Mesendoderm (in vitro differentiated cells): ENCODE measurements at regions not wholly inside any gene's neighbourhood (a gene's known extent, or its start where the extent isn't known, plus 50 kb on each side); places are given as distances from the start of the nearest gene placed in this dataset.

Experiments used
- DNase-seq: peaks from one replicate; pipeline ENCODE4 v3.0.0; 2013
- H2AK5ac ChIP-seq: 2 replicates; pipeline ENCODE4 v1.6.1; 2013; ENCODE audit warnings: low read length, inconsistent platforms
- H2BK120ac ChIP-seq: 2 replicates; pipeline ENCODE4 v1.6.1; 2013; ENCODE audit warnings: low read depth, mild to moderate bottlenecking, low read length, moderate library complexity, mixed read lengths
- H2BK15ac ChIP-seq: replicated peaks from 2 replicates; pipeline ENCODE4 v1.6.1; 2013; ENCODE audit warnings: low read depth, mild to moderate bottlenecking, moderate library complexity
- H2BK5ac ChIP-seq: 2 replicates; pipeline ENCODE4 v1.6.1; 2013; ENCODE audit warnings: low read length, inconsistent platforms
- H3K18ac ChIP-seq: 2 replicates; pipeline ENCODE4 v1.6.1; 2013; ENCODE audit warnings: mild to moderate bottlenecking, low read length, mixed read lengths
- H3K23ac ChIP-seq: one replicate; pipeline ENCODE4 v1.6.1; 2013; ENCODE audit warnings: low read length
- H3K27ac ChIP-seq: 2 replicates; pipeline ENCODE4 v1.5.1; 2013; ENCODE audit warnings: low read depth, mild to moderate bottlenecking, inconsistent platforms, low read length, moderate library complexity
- H3K27me3 ChIP-seq: 2 replicates; pipeline ENCODE4 v1.6.1; 2013; ENCODE audit warnings: low read length, control low read depth, mild to moderate bottlenecking, inconsistent platforms; ENCODE audit not compliant: insufficient read depth, poor library complexity
- H3K36me3 ChIP-seq: 2 replicates; pipeline ENCODE4 v1.6.1; 2013; ENCODE audit warnings: low read length, inconsistent platforms; ENCODE audit not compliant: control insufficient read depth, insufficient read depth
- H3K4ac ChIP-seq: one replicate; pipeline ENCODE4 v1.6.1; 2013; ENCODE audit warnings: low read depth, mild to moderate bottlenecking, low read length, moderate library complexity
- H3K4me1 ChIP-seq: 2 replicates; pipeline ENCODE4 v1.6.1; 2013; ENCODE audit warnings: low read depth, low read length, inconsistent platforms; ENCODE audit not compliant: control insufficient read depth
- H3K4me2 ChIP-seq: 2 replicates; pipeline ENCODE4 v1.6.1; 2013; ENCODE audit warnings: low read length
- H3K4me3 ChIP-seq: 2 replicates; pipeline ENCODE4 v1.5.1; 2013; ENCODE audit warnings: mild to moderate bottlenecking, low read length
- H3K56ac ChIP-seq: one replicate; pipeline ENCODE4 v1.6.1; 2013; ENCODE audit warnings: low read length
- H3K79me1 ChIP-seq: 2 replicates; pipeline ENCODE4 v1.6.1; 2013; ENCODE audit warnings: low read length, inconsistent platforms
- H3K79me2 ChIP-seq: 2 replicates; pipeline ENCODE4 v1.6.1; 2013; ENCODE audit warnings: mild to moderate bottlenecking, low read length; ENCODE audit not compliant: control insufficient read depth, insufficient read depth
- H3K9ac ChIP-seq: 2 replicates; pipeline ENCODE4 v1.6.1; 2013; ENCODE audit warnings: low read length, inconsistent platforms
- H4K5ac ChIP-seq: one replicate; pipeline ENCODE4 v1.6.1; 2013; ENCODE audit warnings: low read length
- H4K8ac ChIP-seq: one replicate; pipeline ENCODE4 v1.6.1; 2013; ENCODE audit warnings: low read depth, mild to moderate bottlenecking, control low read depth, low read length, moderate library complexity
- WGBS: extraction: QIAGEN DNeasy Blood & Tissue Kit; methylation state at CpG from one replicate; pipeline ENCODE4 v1.1.7; 2013; ENCODE audit warnings: low lambda C conversion rate, missing lambda C conversion rate; ENCODE audit not compliant: insufficient coverage; ENCODE audit errors: extremely low coverage; 5-methylcytosine and 5-hydroxymethylcytosine counted together

DNA sequence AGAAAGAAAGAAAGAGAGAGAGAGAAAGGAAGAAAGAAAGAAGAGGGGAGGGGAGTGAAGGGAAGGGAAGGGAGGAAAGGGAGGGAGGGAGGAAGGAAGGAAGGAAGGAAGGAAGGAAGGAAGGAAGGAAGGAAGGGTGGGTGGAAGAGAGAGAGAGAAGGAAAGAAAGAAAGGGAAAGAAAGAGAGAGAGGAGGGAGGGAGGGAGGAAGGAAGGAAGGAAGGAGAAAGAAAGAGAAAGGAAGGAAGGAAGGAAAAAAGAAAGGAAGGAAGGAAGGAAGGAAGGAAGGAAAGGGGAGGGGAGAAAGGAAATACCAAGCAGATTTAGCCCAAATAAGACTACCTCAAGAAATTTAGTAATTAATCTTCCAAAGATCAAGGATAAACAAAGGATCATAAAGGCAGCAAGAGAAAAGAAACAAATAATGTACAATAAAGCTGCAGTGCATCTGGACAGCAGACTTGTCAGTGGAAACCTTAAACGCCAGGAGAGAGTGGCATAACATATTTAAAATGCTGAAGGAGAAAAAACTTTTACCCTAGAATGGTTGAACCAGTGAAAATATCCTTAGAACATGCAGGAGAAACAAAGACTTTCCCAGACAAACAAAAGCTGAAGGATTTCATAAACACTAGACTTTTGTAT lies 427.6 kb downstream of the TBL1XR1 start:
- Histone ChIP-seq H3K4me1 (no peaks in the 10 kb centered on the region), H3K79me2 (no peaks in the 10 kb centered on the region), H2BK5ac (no peak overlapping the region), H3K27me3 (no peaks in the 10 kb centered on the region), H3K36me3 (no peaks in the 10 kb centered on the region), H4K8ac (no peak overlapping the region), H3K79me1 (no peaks in the 10 kb centered on the region), H2BK15ac (no peak overlapping the region), H2AK5ac (no peak overlapping the region), H3K27ac (no peak overlapping the region), H4K5ac (no peak overlapping the region), H3K4me3 (no peak overlapping the region), H3K23ac (no peak overlapping the region), H2BK120ac (no peak overlapping the region), H3K18ac (no peak overlapping the region), H3K56ac (no peak overlapping the region), H3K4me2 (no peak overlapping the region), H3K9ac (no peak overlapping the region), H3K4ac (no peak overlapping the region)
- no CpG with 5 or more reads among the region's 1 CpG for WGBS
- DNase-seq = no peak

DNA sequence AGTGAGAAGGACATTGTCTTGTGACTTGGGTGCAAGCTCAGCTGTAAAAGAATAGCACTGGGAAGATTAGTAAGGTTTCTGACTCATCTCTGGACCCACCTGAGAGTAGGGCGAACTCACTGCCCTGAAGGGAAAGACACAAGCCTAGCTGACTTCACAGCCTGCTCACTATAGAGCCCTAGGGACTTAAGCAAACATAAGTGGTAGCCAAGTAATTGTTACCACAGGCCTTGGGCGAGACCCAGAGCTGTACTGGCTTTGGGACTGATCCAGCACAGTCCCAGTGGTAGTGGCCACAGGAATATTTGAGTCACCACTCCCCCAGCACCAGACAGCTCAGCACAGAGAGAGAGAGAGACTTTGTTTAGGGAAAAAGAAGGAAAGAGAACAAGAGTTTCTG lies 429.9 kb downstream of the TBL1XR1 start:
- Histone ChIP-seq H2BK120ac (no peak overlapping the region), H3K23ac (no peak overlapping the region), H3K27me3 (no peaks in the 10 kb centered on the region), H3K79me2 (no peaks in the 10 kb centered on the region), H2BK15ac (no peak overlapping the region), H3K18ac (no peak overlapping the region), H3K9ac (no peak overlapping the region), H3K36me3 (no peaks in the 10 kb centered on the region), H2BK5ac (no peak overlapping the region), H2AK5ac (no peak overlapping the region), H3K27ac (no peak overlapping the region), H3K4me1 (no peaks in the 10 kb centered on the region), H3K79me1 (no peaks in the 10 kb centered on the region), H3K4me3 (no peak overlapping the region), H3K56ac (no peak overlapping the region), H3K4ac (no peak overlapping the region), H4K8ac (no peak overlapping the region), H4K5ac (no peak overlapping the region), H3K4me2 (no peak overlapping the region)
- no CpG with 5 or more reads among the region's 2 CpGs for WGBS
- no peak for DNase-seq

DNA sequence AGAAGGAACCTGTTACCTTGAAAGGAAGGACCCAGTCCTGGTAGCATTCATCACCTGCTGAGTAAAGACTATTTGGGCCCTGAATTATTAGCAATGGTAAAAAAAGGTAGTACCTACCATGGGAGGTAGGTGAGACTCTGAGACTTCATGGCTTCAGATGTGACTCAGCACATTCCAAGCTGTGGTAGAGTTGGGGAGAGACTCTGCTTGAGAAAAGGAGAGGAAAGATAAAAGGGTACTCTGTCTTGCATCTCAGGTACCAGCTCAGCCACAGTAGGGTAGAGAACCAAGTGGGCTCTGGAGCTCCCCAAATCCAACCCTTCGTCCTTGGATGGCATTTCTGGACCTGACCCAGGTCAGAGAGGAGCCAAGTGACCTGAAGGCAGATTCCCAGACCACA lies 430.4 kb downstream of the TBL1XR1 start:
- H3K4ac ChIP-seq = no peak overlapping the region
- no peaks in the 10 kb centered on the region for H3K4me1 ChIP-seq
- no peak overlapping the region for H3K18ac ChIP-seq
- H3K9ac ChIP-seq = no peak overlapping the region
- no peak overlapping the region for H3K4me3 ChIP-seq
- H4K8ac ChIP-seq = no peak overlapping the region
- no peaks in the 10 kb centered on the region for H3K36me3 ChIP-seq
- H3K79me1 ChIP-seq = no peaks in the 10 kb centered on the region
- H3K27ac ChIP-seq = no peak overlapping the region
- no peak overlapping the region for H4K5ac ChIP-seq
- H2BK120ac ChIP-seq = no peak overlapping the region
- no peak overlapping the region for H3K23ac ChIP-seq
- no peak overlapping the region for H2AK5ac ChIP-seq
- H2BK5ac ChIP-seq = no peak overlapping the region
- no peak overlapping the region for H3K56ac ChIP-seq
- no peak overlapping the region for H2BK15ac ChIP-seq
- no peak overlapping the region for H3K4me2 ChIP-seq
- no CpG with 5 or more reads among the region's 1 CpG for WGBS
- DNase-seq = peak; percentile 31
- no peaks in the 10 kb centered on the region for H3K79me2 ChIP-seq
- H3K27me3 ChIP-seq = no peaks in the 10 kb centered on the region

DNA sequence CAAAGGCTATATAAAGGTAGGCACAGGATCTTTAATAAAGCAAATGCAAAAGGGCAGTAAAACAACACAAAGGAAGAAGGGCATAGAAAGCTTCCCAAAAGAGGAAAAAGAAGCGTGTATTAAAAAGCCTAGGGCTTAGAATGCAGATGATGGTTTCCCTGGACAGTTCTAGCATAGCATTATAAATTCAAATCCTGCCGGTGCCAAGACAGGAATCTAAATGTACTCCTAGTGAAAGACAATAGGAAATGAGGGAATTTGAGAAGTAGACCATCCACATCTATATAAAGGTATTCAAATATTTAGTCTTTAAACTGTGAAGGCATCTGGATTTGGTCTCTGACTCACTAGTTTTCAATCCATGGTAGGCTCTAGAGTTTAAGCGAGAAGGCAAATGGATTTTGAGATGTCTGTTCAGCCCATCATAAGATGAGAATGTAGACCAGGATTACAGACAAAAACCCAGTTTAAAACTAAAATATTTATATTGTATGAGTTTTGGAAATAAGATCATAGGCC lies 431.8 kb downstream of the TBL1XR1 start:
- Histone ChIP-seq H2BK120ac (no peak overlapping the region), H3K4ac (no peak overlapping the region), H2AK5ac (no peak overlapping the region), H2BK5ac (no peak overlapping the region), H2BK15ac (no peak overlapping the region), H3K79me1 (no peaks in the 10 kb centered on the region), H3K18ac (no peak overlapping the region), H3K9ac (no peak overlapping the region), H3K4me3 (no peak overlapping the region), H3K27ac (no peak overlapping the region), H3K79me2 (no peaks in the 10 kb centered on the region), H4K5ac (no peak overlapping the region), H3K36me3 (no peaks in the 10 kb centered on the region), H3K27me3 (no peaks in the 10 kb centered on the region), H3K56ac (no peak overlapping the region), H3K23ac (no peak overlapping the region), H3K4me2 (no peak overlapping the region), H3K4me1 (no peaks in the 10 kb centered on the region), H4K8ac (no peak overlapping the region)
- no peak for DNase-seq
- no CpG with 5 or more reads among the region's 3 CpGs for WGBS

DNA sequence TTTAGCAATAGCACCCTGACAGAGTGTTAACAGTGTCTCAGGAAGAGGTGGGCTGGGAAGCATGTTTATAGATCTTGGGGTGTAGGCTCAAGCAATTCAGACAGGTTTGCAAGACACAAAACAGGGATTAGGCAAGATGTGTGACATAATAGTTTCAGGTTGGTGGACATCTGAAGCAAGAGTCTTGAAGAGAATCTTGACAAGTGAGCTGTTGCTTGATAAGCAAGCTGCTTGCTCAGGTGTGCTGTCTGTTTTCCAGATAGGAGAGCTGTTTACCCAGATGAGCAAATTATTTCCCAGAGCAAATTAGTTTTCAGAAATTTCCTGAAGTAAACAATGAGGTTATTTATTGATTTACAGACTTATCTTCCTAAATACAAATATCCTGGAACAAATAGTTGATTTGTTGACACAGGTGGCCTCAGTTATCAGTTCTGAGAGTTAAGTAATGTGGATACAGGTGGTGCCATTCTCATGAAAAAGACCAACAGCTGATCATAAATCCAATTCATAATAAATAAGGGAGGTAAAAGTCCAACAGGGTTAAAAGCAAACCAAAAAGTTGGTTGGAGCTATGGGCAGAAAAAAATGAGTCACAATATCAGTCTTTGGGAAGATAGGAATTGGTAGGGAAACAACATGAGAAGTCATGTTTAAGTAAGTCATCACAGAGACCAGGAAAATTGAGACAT lies 437.3 kb downstream of the TBL1XR1 start:
- Histone ChIP-seq H3K23ac (no peak overlapping the region), H3K27ac (no peak overlapping the region), H3K4me2 (no peak overlapping the region), H3K36me3 (no peaks in the 10 kb centered on the region), H2AK5ac (no peak overlapping the region), H3K4me3 (no peak overlapping the region), H4K8ac (no peak overlapping the region), H2BK120ac (no peak overlapping the region), H3K9ac (no peak overlapping the region), H2BK15ac (no peak overlapping the region), H3K79me2 (no peaks in the 10 kb centered on the region), H3K27me3 (no peaks in the 10 kb centered on the region), H3K18ac (no peak overlapping the region), H2BK5ac (no peak overlapping the region), H4K5ac (no peak overlapping the region), H3K56ac (no peak overlapping the region), H3K4me1 (no peaks in the 10 kb centered on the region), H3K4ac (no peak overlapping the region), H3K79me1 (no peaks in the 10 kb centered on the region)
- no peak for DNase-seq

DNA sequence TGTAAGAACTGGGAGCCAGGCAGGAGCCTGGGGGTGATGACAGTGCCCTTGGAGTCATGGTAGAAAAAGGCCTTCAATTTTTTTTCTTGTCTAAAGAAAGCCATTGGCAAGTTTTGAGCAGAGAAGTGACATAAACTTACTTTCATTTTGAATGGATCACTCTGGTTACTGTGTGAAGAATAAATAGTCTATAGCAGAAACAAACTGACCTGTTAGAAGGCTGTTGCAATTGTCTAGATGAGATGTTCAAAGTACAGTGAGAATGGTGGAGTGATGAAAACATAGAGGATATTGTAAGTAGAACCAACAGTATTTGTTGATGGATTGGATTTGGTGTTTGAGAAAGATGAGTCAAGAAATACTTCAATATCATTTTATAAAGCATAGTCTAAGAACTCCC lies 439.9 kb downstream of the TBL1XR1 start:
- H3K18ac ChIP-seq = no peak overlapping the region

More for the DNA sequence above, 439.9 kb downstream of the TBL1XR1 start:
- Histone ChIP-seq H3K9ac (no peak overlapping the region), H2BK5ac (no peak overlapping the region), H3K4me3 (no peak overlapping the region), H3K27me3 (no peaks in the 10 kb centered on the region), H3K23ac (no peak overlapping the region), H3K4ac (no peak overlapping the region), H3K4me2 (no peak overlapping the region), H2AK5ac (no peak overlapping the region), H3K27ac (no peak overlapping the region), H3K79me2 (no peaks in the 10 kb centered on the region), H3K56ac (no peak overlapping the region), H3K79me1 (no peaks in the 10 kb centered on the region), H4K8ac (no peak overlapping the region), H3K4me1 (no peaks in the 10 kb centered on the region), H4K5ac (no peak overlapping the region), H3K36me3 (no peaks in the 10 kb centered on the region), H2BK15ac (no peak overlapping the region), H2BK120ac (no peak overlapping the region)
- DNase-seq = no peak
